ENCODE measurements at regions not wholly inside any gene's neighbourhood (a gene's known extent, or its start where the extent isn't known, plus 50 kb on each side); places are given as distances from the start of the nearest gene placed in this dataset.

- BruUV-seq (replicated peaks): no TSS peak
- H3K4me2 ChIP-seq (ENCODE audit: low read depth, low read length): no peak overlapping the region
- intact Hi-C loops (cut with micrococcal nuclease): no loop called here
- no peak overlapping the region for H2AK5ac ChIP-seq (ENCODE audit: low read depth, low read length)
- no peak overlapping the region for H2BK5ac ChIP-seq (ENCODE audit: low read depth, low read length, poor library complexity, severe bottlenecking)
- H2BK120ac ChIP-seq (ENCODE audit: low read depth, low read length): no peak overlapping the region
- no peak overlapping the region for H4K91ac ChIP-seq (ENCODE audit: insufficient read depth, low read depth, low read length)
- H3K36me3 ChIP-seq (ENCODE audit: control insufficient read depth, insufficient read depth, low read length): no peaks in the 10 kb centered on the region
- no peak overlapping the region for H3K14ac ChIP-seq (replicated peaks; ENCODE audit: low read depth, low read length)
- H3K4me1 ChIP-seq (ENCODE audit: control insufficient read depth, insufficient read depth, low read length): peaks cover 2% of the 10 kb centered on the region; the same call in 1 of the 2 replicates
- dilution Hi-C loops (cut with HindIII; ENCODE audit: low sequenced_read_pairs, unreplicated experiment): no loop called here
- no peak overlapping the region for H2AK9ac ChIP-seq (replicated peaks; ENCODE audit: low read depth, low read length, poor library complexity)
- no peak overlapping the region for H3K4ac ChIP-seq (ENCODE audit: low read depth, low read length)
- no peak overlapping the region for H3K4me3 ChIP-seq (ENCODE audit: insufficient read depth, low read depth, low read length)
- no peak overlapping the region for H2AFZ ChIP-seq (replicated peaks; ENCODE audit: low read length, poor library complexity)
- no peak overlapping the region for H3K9ac ChIP-seq (ENCODE audit: low read depth, low read length)
- H4K8ac ChIP-seq (ENCODE audit: low read depth in 2 of 2, low read length in 2 of 2): no peak overlapping the region
- H3K23ac ChIP-seq (ENCODE audit: low read depth, low read length): no peak overlapping the region
- H3K56ac ChIP-seq (ENCODE audit: extremely low read depth, insufficient read depth, low read length): no peak overlapping the region
- POLR2A ChIA-PET (ENCODE audit: unreplicated experiment): no interaction called here
- in situ Hi-C loops (cut with MboI; ENCODE audit: low sequenced_read_pairs): no loop called here
- no peaks in the 10 kb centered on the region for H3K9me1 ChIP-seq (ENCODE audit: insufficient read depth, low read length)
- peak; percentile 53 for ATAC-seq (ENCODE audit: low read depth)
- no peak overlapping the region for H3K27ac ChIP-seq (ENCODE audit: insufficient read depth, low read length)
- H3K27me3 ChIP-seq (ENCODE audit: control insufficient read depth, insufficient read depth, low read length): no peaks in the 10 kb centered on the region
- no peaks in the 10 kb centered on the region for H4K20me1 ChIP-seq (ENCODE audit: insufficient read depth, low read length)
- H2BK15ac ChIP-seq (ENCODE audit: low read depth, low read length): no peak overlapping the region
- TF ChIP-seq MAZ (IDR thresholded peaks at IDR 0.05; ENCODE audit: borderline replicate concordance, low read depth, low read length) (no peak), ELK1 (IDR thresholded peaks at IDR 0.05; ENCODE audit: borderline replicate concordance, low read depth, low read length) (no peak), MAFK (IDR thresholded peaks at IDR 0.05; ENCODE audit: low read depth, low read length) (no peak), FOS (IDR thresholded peaks at IDR 0.05; ENCODE audit: low read depth, low read length) (0 out of 2 replicates have a peak, but pooled peaks have one; percentile 10)
- H3K79me1 ChIP-seq (ENCODE audit: low read depth in 1 of 2, low read length in 2 of 2): no peaks in the 10 kb centered on the region
- H3K9me3 ChIP-seq (ENCODE audit: control insufficient read depth, insufficient read depth, low read length): no peaks in the 10 kb centered on the region
- CTCF ChIA-PET: no interaction called here
- DNase-seq: peak; percentile 33
- no peak overlapping the region for H4K5ac ChIP-seq (ENCODE audit: low read depth, low read length)
- no peak overlapping the region for H2BK20ac ChIP-seq (ENCODE audit: low read depth, low read length)
- H3K18ac ChIP-seq (ENCODE audit: low read depth, low read length): no peak overlapping the region
Observed at GRCh38 chr13:34044660-34045080, 226.7 kb downstream of the RFC3 start.

All from IMR-90 (cell line).